Gastroesophageal sphincter (tissue), 3 donors: ENCODE measurements at regions not wholly inside any gene's neighbourhood (a gene's known extent, or its start where the extent isn't known, plus 50 kb on each side); places are given as distances from the start of the nearest gene placed in this dataset.

ENCODE experiments used
- EP300 ChIP-seq: sonication (generic); formaldehyde crosslinking; IDR thresholded peaks from one replicate; pipeline ENCODE4 v1.6.1; 2017; ENCODE audit warnings: antibody characterized with exemption, mild to moderate bottlenecking
- POLR2A ChIP-seq, 2 donors: fragments of 450-650 bp; IDR thresholded peaks; one replicate each; pipeline ENCODE4 v1.6.1; 2017; ENCODE audit warnings: antibody characterized with exemption in 2 of 2, mild to moderate bottlenecking in 2 of 2, moderate library complexity in 1 of 2
- TF ChIP-seq, protein P1 (sequence below), 4 experiments: fragments of 200-600 bp in 2 of 4; fragments of 450-650 bp in 2 of 4; sonication (generic) in 1 of 4; IDR thresholded peaks; one replicate each; pipeline ENCODE4 v1.5.1; 2017 to 2019; ENCODE audit warnings: antibody characterized with exemption in 4 of 4, mild to moderate bottlenecking in 2 of 4, moderate library complexity in 2 of 4

DNA sequence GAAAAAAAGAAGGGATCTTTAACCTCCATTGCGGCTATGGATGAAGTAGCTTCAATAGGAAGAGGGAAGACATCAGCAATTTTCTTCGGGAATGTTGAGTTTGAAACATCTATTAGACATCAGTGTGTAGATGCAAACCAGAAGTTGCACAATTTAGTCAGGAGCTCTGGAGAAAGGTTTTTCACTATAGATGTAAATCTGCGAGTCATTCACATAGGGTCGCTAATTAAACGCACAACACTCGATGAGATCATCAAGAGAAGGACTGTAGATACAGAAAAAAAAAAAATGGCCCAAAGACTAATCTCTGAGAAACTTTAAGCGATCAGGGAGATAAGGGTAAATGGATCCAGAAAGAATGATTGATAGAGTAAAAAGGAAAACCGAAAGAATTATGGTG lies 61.7 kb upstream of the TES start:
- TF ChIP-seq, protein P1, sequence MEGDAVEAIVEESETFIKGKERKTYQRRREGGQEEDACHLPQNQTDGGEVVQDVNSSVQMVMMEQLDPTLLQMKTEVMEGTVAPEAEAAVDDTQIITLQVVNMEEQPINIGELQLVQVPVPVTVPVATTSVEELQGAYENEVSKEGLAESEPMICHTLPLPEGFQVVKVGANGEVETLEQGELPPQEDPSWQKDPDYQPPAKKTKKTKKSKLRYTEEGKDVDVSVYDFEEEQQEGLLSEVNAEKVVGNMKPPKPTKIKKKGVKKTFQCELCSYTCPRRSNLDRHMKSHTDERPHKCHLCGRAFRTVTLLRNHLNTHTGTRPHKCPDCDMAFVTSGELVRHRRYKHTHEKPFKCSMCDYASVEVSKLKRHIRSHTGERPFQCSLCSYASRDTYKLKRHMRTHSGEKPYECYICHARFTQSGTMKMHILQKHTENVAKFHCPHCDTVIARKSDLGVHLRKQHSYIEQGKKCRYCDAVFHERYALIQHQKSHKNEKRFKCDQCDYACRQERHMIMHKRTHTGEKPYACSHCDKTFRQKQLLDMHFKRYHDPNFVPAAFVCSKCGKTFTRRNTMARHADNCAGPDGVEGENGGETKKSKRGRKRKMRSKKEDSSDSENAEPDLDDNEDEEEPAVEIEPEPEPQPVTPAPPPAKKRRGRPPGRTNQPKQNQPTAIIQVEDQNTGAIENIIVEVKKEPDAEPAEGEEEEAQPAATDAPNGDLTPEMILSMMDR (IDR thresholded peaks at IDR 0.05): no peak
- TF ChIP-seq POLR2A (IDR thresholded peaks at IDR 0.05) (no peak), EP300 (no peak)
